ENCODE measurements at regions not wholly inside any gene's neighbourhood (a gene's known extent, or its start where the extent isn't known, plus 50 kb on each side); places are given as distances from the start of the nearest gene placed in this dataset.
"Not testable (repeated sequence)": the region's sequence is repeated elsewhere in the genome, so short reads cannot be mapped to it uniquely, and the experiment has no call there.

DNA sequence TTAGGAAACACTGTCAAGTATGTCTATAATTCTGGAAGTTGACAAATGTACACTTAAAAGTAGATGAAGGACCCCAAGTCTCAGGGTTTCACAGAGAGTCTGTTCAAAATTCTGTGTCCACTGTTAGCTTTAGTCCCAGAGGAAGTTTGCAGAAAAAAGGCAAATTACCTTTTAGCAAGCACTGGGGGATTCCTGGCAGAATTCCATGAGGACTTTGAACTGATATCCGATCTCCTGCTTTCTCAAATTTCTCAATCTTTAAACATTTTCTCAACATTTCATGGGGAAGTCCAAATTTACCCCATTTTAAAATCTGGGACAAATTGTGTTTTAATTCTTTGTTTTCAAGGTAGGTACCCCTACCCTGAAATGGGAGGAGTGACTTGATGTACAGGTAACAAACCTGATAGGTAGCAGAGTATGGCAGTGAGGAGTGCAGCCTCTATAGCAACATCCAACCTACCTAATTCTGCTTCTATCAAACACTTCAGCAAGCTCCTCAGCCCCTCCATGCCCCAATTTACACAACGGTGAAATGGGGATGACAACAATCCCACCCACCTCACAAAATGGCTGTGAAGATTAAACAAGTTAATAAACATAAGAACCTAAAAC, 344.9 kb downstream of the OMA1 start:
- Histone ChIP-seq H3K4me1 (ENCODE audit: control insufficient read depth, insufficient read depth, low read length, poor library complexity, severe bottlenecking) (no peaks in the 10 kb centered on the region), H3K27ac (ENCODE audit: low read depth, low read length, severe bottlenecking) (no peak overlapping the region), H3K36me3 (ENCODE audit: control insufficient read depth, insufficient read depth, low read length) (no peaks in the 10 kb centered on the region), H3K9me3 (ENCODE audit: control insufficient read depth, low read length) (no peaks in the 10 kb centered on the region), H3K4me3 (ENCODE audit: extremely low read depth, insufficient read depth, low read length, poor library complexity, severe bottlenecking) (no peak overlapping the region)
- 100% methylated on average over 1 of the region's 2 CpGs; no CpG with 5 or more reads in 1 of the 2 experiments for WGBS, 2 experiments (ENCODE audit: insufficient coverage in 2 of 2)

DNA sequence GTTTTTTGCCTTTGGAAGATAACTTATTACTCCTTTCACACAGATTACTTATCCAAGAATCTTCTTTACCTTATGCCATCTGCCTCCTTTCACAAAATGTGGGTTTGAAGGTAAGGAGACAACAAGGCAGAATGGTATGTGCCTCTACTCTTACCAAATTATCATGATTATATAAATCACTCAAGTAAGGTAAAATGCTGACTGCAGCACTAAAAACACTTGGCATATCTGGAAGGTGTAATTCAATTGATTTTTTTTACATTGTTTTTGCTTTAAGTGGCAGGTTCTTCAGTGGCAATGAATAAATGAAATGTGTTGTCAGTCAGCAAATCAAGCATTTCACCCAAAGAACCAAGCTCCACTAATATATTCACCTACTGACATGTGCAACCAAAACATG, 346.1 kb downstream of the OMA1 start:
- Histone ChIP-seq H3K4me1 (ENCODE audit: control insufficient read depth, insufficient read depth, low read length, poor library complexity, severe bottlenecking) (no peaks in the 10 kb centered on the region), H3K4me3 (ENCODE audit: extremely low read depth, insufficient read depth, low read length, poor library complexity, severe bottlenecking) (no peak overlapping the region), H3K36me3 (ENCODE audit: control insufficient read depth, insufficient read depth, low read length) (no peaks in the 10 kb centered on the region), H3K27ac (ENCODE audit: low read depth, low read length, severe bottlenecking) (no peak overlapping the region), H3K9me3 (ENCODE audit: control insufficient read depth, low read length) (no peaks in the 10 kb centered on the region)

DNA sequence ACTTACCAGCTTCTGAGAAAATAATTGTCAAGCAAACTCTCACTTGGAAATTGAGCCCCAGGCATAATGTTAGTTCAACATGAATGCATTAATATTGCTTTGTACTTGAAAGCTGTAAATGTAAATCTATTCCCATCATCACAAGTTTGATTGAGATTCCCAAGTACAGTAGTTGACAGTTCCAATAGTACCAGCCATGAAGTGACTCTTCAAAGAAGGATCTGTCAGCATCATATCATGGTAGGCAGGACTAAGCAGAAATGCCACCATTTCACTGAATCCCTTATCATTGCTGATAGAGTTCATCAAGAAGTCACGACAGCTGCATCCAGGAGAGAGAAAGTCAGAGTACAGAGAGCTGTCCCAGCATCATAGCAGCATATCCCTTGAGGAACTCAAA, 348.7 kb downstream of the OMA1 start:
- H3K9me3 ChIP-seq (ENCODE audit: control insufficient read depth, low read length), result no peaks in the 10 kb centered on the region
- no peak overlapping the region for H3K27ac ChIP-seq (ENCODE audit: low read depth, low read length, severe bottlenecking)
- H3K36me3 ChIP-seq (ENCODE audit: control insufficient read depth, insufficient read depth, low read length), result no peaks in the 10 kb centered on the region
- H3K4me3 ChIP-seq (ENCODE audit: extremely low read depth, insufficient read depth, low read length, poor library complexity, severe bottlenecking), result no peak overlapping the region
- no peaks in the 10 kb centered on the region for H3K4me1 ChIP-seq (ENCODE audit: control insufficient read depth, insufficient read depth, low read length, poor library complexity, severe bottlenecking)
- 86 to 100% methylated on average over 1 of the region's 1 CpG for WGBS, 2 experiments (ENCODE audit: insufficient coverage in 2 of 2)

DNA sequence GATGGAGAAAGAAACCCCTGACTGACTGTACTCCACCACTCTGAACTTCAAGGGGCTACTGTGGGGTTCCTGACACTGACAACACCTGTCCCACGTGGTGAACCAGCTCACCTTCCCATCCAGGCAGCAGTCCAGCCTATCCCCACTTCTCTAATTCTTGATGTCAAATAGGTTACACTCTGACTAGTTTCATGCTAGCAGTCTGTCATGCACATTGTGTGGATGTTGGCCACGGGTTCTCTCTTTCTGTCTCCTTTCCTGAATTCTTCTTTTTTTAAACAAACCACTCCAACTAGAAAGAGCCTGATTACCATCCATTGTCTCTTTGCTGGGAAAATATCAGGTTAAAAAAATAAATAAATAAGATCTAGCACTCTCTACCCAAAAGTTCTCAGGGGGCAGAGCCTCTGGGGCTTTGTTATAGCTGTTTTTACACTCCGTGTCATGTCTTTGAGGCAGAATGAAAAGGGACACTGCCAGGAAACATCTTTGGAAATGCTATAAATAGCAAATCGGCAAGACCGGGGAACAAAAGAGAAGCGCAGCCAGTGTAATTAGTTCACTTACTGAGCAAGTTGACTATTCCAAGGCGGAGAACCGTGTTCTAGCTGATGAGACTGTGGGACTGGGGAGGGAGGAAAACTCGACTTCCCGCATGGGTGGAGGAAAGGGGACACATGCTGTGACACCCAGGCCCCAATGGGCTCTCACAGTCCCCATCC, 356.1 kb downstream of the OMA1 start:
- Histone ChIP-seq H3K27ac (ENCODE audit: low read depth, low read length, severe bottlenecking) (no peak overlapping the region), H3K9me3 (ENCODE audit: control insufficient read depth, low read length) (no peaks in the 10 kb centered on the region), H3K36me3 (ENCODE audit: control insufficient read depth, insufficient read depth, low read length) (no peaks in the 10 kb centered on the region), H3K4me3 (ENCODE audit: extremely low read depth, insufficient read depth, low read length, poor library complexity, severe bottlenecking) (no peak overlapping the region), H3K4me1 (ENCODE audit: control insufficient read depth, insufficient read depth, low read length, poor library complexity, severe bottlenecking) (no peaks in the 10 kb centered on the region)
- WGBS, 2 experiments (ENCODE audit: insufficient coverage in 2 of 2), result 80 to 81% methylated on average over 8 to 9 of the region's 10 CpGs

DNA sequence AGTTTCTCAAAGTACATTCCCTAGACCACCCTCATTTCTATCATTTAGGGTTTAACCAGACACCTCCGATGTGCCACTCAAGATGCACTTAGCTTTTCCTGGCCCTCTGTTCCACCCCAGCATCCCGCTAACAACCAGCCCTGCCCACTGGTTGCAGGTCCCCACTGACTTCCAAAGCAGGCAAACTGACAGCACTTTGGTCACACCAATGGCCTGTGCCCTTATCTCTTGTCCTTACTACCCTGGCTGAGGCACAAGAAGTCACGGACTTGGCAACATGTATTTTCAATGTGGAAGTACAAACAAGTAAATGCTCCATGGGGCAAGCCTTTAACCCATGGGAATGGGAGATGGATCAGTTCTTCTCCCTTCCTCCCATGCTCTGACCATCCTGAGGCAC, 357.1 kb downstream of the OMA1 start:
- Histone ChIP-seq H3K4me3 (ENCODE audit: extremely low read depth, insufficient read depth, low read length, poor library complexity, severe bottlenecking) (no peak overlapping the region), H3K27ac (ENCODE audit: low read depth, low read length, severe bottlenecking) (no peak overlapping the region), H3K4me1 (ENCODE audit: control insufficient read depth, insufficient read depth, low read length, poor library complexity, severe bottlenecking) (no peaks in the 10 kb centered on the region), H3K36me3 (ENCODE audit: control insufficient read depth, insufficient read depth, low read length) (no peaks in the 10 kb centered on the region), H3K9me3 (ENCODE audit: control insufficient read depth, low read length) (no peaks in the 10 kb centered on the region)
- 92 to 93% methylated on average over 2 of the region's 3 CpGs for WGBS, 2 experiments (ENCODE audit: insufficient coverage in 2 of 2)

DNA sequence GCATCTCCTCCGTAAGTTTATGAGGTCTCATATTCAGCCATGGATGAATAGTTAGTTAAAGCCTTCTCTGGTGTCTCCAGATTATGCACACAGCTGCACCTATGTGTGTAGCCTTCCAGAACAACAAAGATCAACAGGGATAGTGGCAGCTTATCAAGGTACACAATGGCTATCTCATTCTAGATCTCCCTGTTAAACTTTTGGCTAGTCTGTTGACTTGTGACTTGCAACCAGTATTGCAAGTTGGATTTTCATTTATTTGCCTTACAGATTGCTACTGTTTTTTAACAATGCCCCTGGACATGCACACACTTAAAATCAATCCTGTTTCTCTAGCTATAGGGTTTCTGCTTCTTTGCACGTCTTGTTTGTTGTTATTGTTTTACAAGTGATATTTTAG, 363.2 kb downstream of the OMA1 start:
- no peaks in the 10 kb centered on the region for H3K9me3 ChIP-seq (ENCODE audit: control insufficient read depth, low read length)
- WGBS, 2 experiments (ENCODE audit: insufficient coverage in 2 of 2), result 20% methylated on average over 1 of the region's 2 CpGs; no CpG with 5 or more reads in 1 of the 2 experiments
- no peak overlapping the region for H3K27ac ChIP-seq (ENCODE audit: low read depth, low read length, severe bottlenecking)
- no peak overlapping the region for H3K4me3 ChIP-seq (ENCODE audit: extremely low read depth, insufficient read depth, low read length, poor library complexity, severe bottlenecking)
- no peaks in the 10 kb centered on the region for H3K36me3 ChIP-seq (ENCODE audit: control insufficient read depth, insufficient read depth, low read length)
- H3K4me1 ChIP-seq (ENCODE audit: control insufficient read depth, insufficient read depth, low read length, poor library complexity, severe bottlenecking), result no peaks in the 10 kb centered on the region

DNA sequence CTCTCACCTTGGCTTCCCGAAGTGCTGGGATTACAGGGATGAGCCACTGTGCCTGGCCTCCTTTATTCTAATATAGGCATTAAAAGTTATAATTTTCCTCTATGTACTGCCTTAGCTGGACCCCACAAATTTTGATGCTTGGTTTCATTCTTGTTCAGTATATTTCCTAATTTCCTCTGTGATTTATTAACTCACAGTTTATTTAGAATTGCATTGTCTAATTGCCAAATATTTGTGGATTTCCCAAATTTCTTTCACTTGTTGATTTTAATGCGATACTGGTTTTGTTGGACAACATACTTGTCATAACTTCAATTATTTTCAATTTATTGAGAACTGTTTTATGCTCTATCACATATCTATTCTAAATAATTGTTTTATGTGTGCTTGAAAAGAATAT, 366.0 kb downstream of the OMA1 start:
- Histone ChIP-seq H3K4me1 (ENCODE audit: control insufficient read depth, insufficient read depth, low read length, poor library complexity, severe bottlenecking) (no peaks in the 10 kb centered on the region), H3K27ac (ENCODE audit: low read depth, low read length, severe bottlenecking) (no peak overlapping the region), H3K4me3 (ENCODE audit: extremely low read depth, insufficient read depth, low read length, poor library complexity, severe bottlenecking) (no peak overlapping the region), H3K36me3 (ENCODE audit: control insufficient read depth, insufficient read depth, low read length) (no peaks in the 10 kb centered on the region), H3K9me3 (ENCODE audit: control insufficient read depth, low read length) (no peaks in the 10 kb centered on the region)
- 83% methylated on average over 1 of the region's 2 CpGs; no CpG with 5 or more reads in 1 of the 2 experiments for WGBS, 2 experiments (ENCODE audit: insufficient coverage in 2 of 2)

DNA sequence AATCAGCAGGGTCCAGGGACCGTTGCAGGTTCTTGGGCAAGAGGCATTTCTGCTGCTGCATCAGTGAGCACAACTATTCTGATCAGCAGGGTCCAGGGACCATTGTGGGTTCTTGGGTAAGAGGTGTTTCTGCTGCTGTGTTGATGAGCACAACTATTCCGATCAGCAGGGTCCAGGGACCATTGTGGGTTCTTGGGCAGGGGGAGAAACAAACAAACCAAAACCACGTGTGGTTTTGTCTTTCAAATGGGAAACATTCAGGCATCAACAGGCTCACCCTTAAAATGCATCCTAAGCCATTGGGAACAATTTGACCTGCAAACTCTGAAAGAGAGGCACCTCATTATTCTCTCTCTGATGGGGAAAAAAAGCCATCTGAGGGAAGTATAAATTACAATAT, 377.4 kb downstream of the OMA1 start:
- not testable (repeated sequence) for H3K9me3 ChIP-seq (ENCODE audit: control insufficient read depth, low read length); H3K36me3 ChIP-seq (ENCODE audit: control insufficient read depth, insufficient read depth, low read length); H3K4me1 ChIP-seq (ENCODE audit: control insufficient read depth, insufficient read depth, low read length, poor library complexity, severe bottlenecking); H3K4me3 ChIP-seq (ENCODE audit: extremely low read depth, insufficient read depth, low read length, poor library complexity, severe bottlenecking); H3K27ac ChIP-seq (ENCODE audit: low read depth, low read length, severe bottlenecking)
- 48 to 67% methylated on average over 1 to 2 of the region's 3 CpGs for WGBS, 2 experiments (ENCODE audit: insufficient coverage in 2 of 2)

DNA sequence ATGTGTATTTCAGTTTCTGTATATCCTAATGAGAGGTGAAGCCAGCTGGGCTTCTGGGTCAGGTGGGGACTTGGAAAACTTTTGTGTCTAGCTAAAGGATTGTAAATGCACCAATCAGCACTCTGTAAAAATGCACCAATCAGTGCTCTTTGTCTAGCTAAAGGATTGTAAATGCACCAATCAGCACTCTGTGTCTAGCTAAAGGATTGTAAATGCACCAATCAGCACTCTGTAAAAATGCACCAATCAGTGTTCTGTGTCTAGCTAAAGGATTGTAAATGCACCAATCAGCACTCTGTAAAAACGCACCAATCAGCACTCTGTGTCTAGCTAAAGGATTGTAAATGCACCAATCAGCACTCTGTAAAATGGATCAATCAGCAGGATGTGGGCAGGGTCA, 379.4 kb downstream of the OMA1 start:
- not testable (repeated sequence) for H3K27ac ChIP-seq (ENCODE audit: low read depth, low read length, severe bottlenecking); H3K36me3 ChIP-seq (ENCODE audit: control insufficient read depth, insufficient read depth, low read length); H3K4me1 ChIP-seq (ENCODE audit: control insufficient read depth, insufficient read depth, low read length, poor library complexity, severe bottlenecking); H3K4me3 ChIP-seq (ENCODE audit: extremely low read depth, insufficient read depth, low read length, poor library complexity, severe bottlenecking); H3K9me3 ChIP-seq (ENCODE audit: control insufficient read depth, low read length)
- no CpG with 5 or more reads among the region's 1 CpG for WGBS, 2 experiments (ENCODE audit: insufficient coverage in 2 of 2)

DNA sequence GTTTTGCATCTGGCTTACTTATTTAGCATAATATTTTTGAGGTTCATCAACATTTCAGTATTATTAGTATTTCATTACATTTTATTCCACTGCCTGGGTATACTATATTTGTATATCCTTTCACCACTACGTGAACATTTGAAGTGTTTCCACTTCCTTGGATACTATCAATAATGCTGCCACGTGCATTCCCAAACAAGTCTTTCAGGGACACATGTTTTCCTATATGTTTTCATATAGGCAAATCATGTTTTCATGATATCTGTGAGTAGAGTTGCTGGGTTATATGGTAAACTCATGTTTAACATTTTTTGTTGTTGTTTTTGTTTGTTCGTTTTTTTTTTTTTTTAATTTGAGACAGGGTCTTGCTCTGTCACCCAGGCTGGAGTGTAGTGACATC, 380.1 kb downstream of the OMA1 start:
- Histone ChIP-seq H3K4me1 (ENCODE audit: control insufficient read depth, insufficient read depth, low read length, poor library complexity, severe bottlenecking) (no peaks in the 10 kb centered on the region), H3K27ac (ENCODE audit: low read depth, low read length, severe bottlenecking) (no peak overlapping the region), H3K4me3 (ENCODE audit: extremely low read depth, insufficient read depth, low read length, poor library complexity, severe bottlenecking) (no peak overlapping the region), H3K9me3 (ENCODE audit: control insufficient read depth, low read length) (no peaks in the 10 kb centered on the region), H3K36me3 (ENCODE audit: control insufficient read depth, insufficient read depth, low read length) (no peaks in the 10 kb centered on the region)
- 83 to 91% methylated on average over 1 of the region's 3 CpGs for WGBS, 2 experiments (ENCODE audit: insufficient coverage in 2 of 2)

DNA sequence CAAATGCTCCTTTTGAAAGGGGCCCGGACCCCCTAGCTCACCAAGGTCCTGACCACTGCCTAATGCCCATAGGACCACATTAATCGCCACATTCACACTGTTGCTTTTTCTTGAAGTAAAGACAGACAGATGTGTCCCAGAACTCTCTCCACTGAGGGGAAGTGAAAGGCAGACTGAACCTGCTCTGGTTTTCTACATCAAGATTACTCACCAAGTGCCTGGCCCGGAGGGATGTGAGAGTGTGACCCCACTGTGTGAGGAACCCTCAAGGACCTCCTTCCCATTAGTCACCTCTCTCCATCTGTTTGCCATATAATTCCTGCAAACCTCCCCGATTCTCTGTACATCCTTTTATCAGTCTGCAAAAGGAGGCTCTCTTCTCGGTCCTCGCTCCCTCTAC, 381.5 kb downstream of the OMA1 start:
- H3K27ac ChIP-seq (ENCODE audit: low read depth, low read length, severe bottlenecking), result no peak overlapping the region
- H3K36me3 ChIP-seq (ENCODE audit: control insufficient read depth, insufficient read depth, low read length), result no peaks in the 10 kb centered on the region
- no peaks in the 10 kb centered on the region for H3K4me1 ChIP-seq (ENCODE audit: control insufficient read depth, insufficient read depth, low read length, poor library complexity, severe bottlenecking)
- no peaks in the 10 kb centered on the region for H3K9me3 ChIP-seq (ENCODE audit: control insufficient read depth, low read length)
- no peak overlapping the region for H3K4me3 ChIP-seq (ENCODE audit: extremely low read depth, insufficient read depth, low read length, poor library complexity, severe bottlenecking)
- WGBS, 2 experiments (ENCODE audit: insufficient coverage in 2 of 2), result 89 to 93% methylated on average over 4 to 6 of the region's 6 CpGs
